ENCODE measurements at regions not wholly inside any gene's neighbourhood (a gene's known extent, or its start where the extent isn't known, plus 50 kb on each side); places are given as distances from the start of the nearest gene placed in this dataset.

DNA sequence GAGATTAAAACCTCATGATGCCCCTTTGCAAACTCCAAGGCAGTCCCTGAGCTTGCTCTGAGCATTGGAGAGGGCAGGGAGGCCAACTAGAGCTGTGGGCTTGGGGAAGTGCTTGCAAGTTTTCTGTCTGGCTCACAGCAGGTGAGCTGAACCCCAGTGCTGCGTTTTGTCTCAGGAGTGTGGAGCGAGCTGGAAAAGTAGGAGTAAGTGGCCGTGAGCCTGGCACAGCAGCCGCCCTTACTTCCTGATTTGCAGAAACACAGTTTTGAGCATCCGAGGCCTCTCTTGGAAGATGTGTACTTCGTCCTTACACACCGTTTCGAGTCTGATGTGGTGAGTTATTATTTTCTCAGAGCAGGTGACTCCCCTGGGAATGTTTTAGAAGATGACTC, 221.2 kb upstream of the C1orf174 start:
- TF ChIP-seq TCF7L2 (IDR thresholded peaks at IDR 0.05; ENCODE audit: low read depth, low read length) = no peak
- TF ChIP-seq, protein P1, sequence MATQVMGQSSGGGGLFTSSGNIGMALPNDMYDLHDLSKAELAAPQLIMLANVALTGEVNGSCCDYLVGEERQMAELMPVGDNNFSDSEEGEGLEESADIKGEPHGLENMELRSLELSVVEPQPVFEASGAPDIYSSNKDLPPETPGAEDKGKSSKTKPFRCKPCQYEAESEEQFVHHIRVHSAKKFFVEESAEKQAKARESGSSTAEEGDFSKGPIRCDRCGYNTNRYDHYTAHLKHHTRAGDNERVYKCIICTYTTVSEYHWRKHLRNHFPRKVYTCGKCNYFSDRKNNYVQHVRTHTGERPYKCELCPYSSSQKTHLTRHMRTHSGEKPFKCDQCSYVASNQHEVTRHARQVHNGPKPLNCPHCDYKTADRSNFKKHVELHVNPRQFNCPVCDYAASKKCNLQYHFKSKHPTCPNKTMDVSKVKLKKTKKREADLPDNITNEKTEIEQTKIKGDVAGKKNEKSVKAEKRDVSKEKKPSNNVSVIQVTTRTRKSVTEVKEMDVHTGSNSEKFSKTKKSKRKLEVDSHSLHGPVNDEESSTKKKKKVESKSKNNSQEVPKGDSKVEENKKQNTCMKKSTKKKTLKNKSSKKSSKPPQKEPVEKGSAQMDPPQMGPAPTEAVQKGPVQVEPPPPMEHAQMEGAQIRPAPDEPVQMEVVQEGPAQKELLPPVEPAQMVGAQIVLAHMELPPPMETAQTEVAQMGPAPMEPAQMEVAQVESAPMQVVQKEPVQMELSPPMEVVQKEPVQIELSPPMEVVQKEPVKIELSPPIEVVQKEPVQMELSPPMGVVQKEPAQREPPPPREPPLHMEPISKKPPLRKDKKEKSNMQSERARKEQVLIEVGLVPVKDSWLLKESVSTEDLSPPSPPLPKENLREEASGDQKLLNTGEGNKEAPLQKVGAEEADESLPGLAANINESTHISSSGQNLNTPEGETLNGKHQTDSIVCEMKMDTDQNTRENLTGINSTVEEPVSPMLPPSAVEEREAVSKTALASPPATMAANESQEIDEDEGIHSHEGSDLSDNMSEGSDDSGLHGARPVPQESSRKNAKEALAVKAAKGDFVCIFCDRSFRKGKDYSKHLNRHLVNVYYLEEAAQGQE (IDR thresholded peaks at IDR 0.05; ENCODE audit: insufficient read depth in 1 of 2, low read depth in 2 of 2, low read length in 1 of 2) = no peak
- no peak for TF ChIP-seq POLR2AphosphoS5 (IDR thresholded peaks at IDR 0.05; ENCODE audit: low read depth, low read length)
- TF ChIP-seq SIN3A (IDR thresholded peaks at IDR 0.05; ENCODE audit: borderline replicate concordance, insufficient read depth, low read depth, low read length) = no peak
- TF ChIP-seq, protein P2, sequence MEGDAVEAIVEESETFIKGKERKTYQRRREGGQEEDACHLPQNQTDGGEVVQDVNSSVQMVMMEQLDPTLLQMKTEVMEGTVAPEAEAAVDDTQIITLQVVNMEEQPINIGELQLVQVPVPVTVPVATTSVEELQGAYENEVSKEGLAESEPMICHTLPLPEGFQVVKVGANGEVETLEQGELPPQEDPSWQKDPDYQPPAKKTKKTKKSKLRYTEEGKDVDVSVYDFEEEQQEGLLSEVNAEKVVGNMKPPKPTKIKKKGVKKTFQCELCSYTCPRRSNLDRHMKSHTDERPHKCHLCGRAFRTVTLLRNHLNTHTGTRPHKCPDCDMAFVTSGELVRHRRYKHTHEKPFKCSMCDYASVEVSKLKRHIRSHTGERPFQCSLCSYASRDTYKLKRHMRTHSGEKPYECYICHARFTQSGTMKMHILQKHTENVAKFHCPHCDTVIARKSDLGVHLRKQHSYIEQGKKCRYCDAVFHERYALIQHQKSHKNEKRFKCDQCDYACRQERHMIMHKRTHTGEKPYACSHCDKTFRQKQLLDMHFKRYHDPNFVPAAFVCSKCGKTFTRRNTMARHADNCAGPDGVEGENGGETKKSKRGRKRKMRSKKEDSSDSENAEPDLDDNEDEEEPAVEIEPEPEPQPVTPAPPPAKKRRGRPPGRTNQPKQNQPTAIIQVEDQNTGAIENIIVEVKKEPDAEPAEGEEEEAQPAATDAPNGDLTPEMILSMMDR (IDR thresholded peaks at IDR 0.05) = no peak
- no TSS peak for BruUV-seq (replicated peaks)
- CTCF ChIA-PET = no interaction called here
- no peaks in the 10 kb centered on the region for H3K36me3 ChIP-seq (ENCODE audit: control insufficient read depth, insufficient read depth, low read length)
- POLR2A ChIA-PET = interaction anchor here (0.6 kb wide), 1 partner anchor 537 kb away, joined by 3 read pairs; no protein-coding TSS in a partner anchor
- no peak for ATAC-seq
- no peaks in the 10 kb centered on the region for H3K4me1 ChIP-seq (ENCODE audit: control insufficient read depth, insufficient read depth, low read length)
- in situ Hi-C loops (cut with HindIII; ENCODE audit: low pct_unique_long_range_greater_than_20kb, low sequenced_read_pairs) (no loop called here), intact Hi-C loops (cut with micrococcal nuclease; ENCODE audit: unreplicated experiment) (no loop called here)
- no peak overlapping the region for H3K27ac ChIP-seq (ENCODE audit: low read length)
- H3K27me3 ChIP-seq (ENCODE audit: control insufficient read depth, insufficient read depth, low read length) = peaks cover 4% of the 10 kb centered on the region; the same call in 1 of the 2 replicates
- DNase-seq (ENCODE audit: low read depth, low spot score) = no peak
- no peaks in the 10 kb centered on the region for H3K9me3 ChIP-seq (ENCODE audit: control insufficient read depth, insufficient read depth, low read depth, low read length)
- no peak overlapping the region for H3K4me3 ChIP-seq (ENCODE audit: low read depth in 2 of 2, low read length in 2 of 2)

DNA sequence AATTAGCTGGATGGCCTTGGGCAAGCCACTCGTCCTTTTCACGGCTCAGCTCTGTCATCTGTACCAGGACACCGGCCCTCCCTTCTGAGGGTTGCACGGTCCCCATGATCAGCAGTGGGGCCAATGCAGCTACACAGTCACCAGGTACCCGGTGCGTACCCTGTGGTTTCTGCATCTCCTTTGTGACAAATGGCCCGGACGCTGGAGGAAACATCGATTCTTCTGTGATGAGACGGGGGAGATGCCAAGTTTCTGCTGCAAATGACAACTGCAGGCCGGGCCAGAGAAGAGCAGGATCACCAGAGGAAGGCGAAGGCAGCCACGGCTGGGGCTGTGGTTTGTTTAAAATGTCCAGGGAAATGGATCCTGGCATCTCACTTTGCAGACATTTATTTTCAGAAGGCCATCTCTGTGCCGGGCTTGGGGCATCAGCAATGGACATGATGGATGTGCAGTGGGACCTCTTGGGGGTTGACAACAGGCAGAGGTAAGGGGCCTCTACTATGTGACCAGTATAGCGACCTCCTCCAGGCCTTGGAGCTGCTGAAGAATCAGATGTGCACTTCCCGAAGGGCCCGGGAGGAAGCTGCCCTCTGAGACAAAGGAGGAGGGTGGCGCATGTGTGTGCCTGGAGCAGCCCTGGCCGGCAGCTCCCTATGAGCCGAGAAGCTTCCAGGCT, 221.9 kb upstream of the C1orf174 start:
- BruUV-seq (replicated peaks) = no TSS peak
- TF ChIP-seq SIN3A (IDR thresholded peaks at IDR 0.05; ENCODE audit: borderline replicate concordance, insufficient read depth, low read depth, low read length) = no peak
- no peak for TF ChIP-seq TCF7L2 (IDR thresholded peaks at IDR 0.05; ENCODE audit: low read depth, low read length)
- TF ChIP-seq, protein P2 (IDR thresholded peaks at IDR 0.05) = no peak
- no peak for TF ChIP-seq POLR2AphosphoS5 (IDR thresholded peaks at IDR 0.05; ENCODE audit: low read depth, low read length)
- TF ChIP-seq, protein P1 (IDR thresholded peaks at IDR 0.05; ENCODE audit: insufficient read depth in 1 of 2, low read depth in 2 of 2, low read length in 1 of 2) = no peak
- DNase-seq (ENCODE audit: low read depth, low spot score) (no peak), ATAC-seq (no peak)
- in situ Hi-C loops (cut with HindIII; ENCODE audit: low pct_unique_long_range_greater_than_20kb, low sequenced_read_pairs) = no loop called here
- no peaks in the 10 kb centered on the region for H3K9me3 ChIP-seq (ENCODE audit: control insufficient read depth, insufficient read depth, low read depth, low read length)
- no peak overlapping the region for H3K4me3 ChIP-seq (ENCODE audit: low read depth in 2 of 2, low read length in 2 of 2)
- ChIA-PET POLR2A (interaction anchor here (0.6 kb wide), 1 partner anchor 538 kb away, joined by 3 read pairs; no protein-coding TSS in a partner anchor), CTCF (no interaction called here)
- no peaks in the 10 kb centered on the region for H3K4me1 ChIP-seq (ENCODE audit: control insufficient read depth, insufficient read depth, low read length)
- no peak overlapping the region for H3K27ac ChIP-seq (ENCODE audit: low read length)
- peaks cover 4% of the 10 kb centered on the region; the same call in 1 of the 2 replicates for H3K27me3 ChIP-seq (ENCODE audit: control insufficient read depth, insufficient read depth, low read length)
- H3K36me3 ChIP-seq (ENCODE audit: control insufficient read depth, insufficient read depth, low read length) = no peaks in the 10 kb centered on the region
- intact Hi-C loops (cut with micrococcal nuclease; ENCODE audit: unreplicated experiment) = no loop called here

Data from Panc1 (cell line).